Sigmoid colon (tissue), 6 donors: ENCODE measurements at regions not wholly inside any gene's neighbourhood (a gene's known extent, or its start where the extent isn't known, plus 50 kb on each side); places are given as distances from the start of the nearest gene placed in this dataset.
"Not testable (repeated sequence)": the region's sequence is repeated elsewhere in the genome, so short reads cannot be mapped to it uniquely, and the experiment has no call there.

Experiments used
- DNase-seq: peaks from one replicate; pipeline ENCODE4 v3.0.0-alpha.2; 2019
- H3K27ac ChIP-seq, 4 donors: fragments of 200-600 bp; sonication (generic); one replicate each; pipeline ENCODE4 v1.5.1; 2016 to 2019; ENCODE audit warnings: mild to moderate bottlenecking in 1 of 4
- H3K27me3 ChIP-seq, 3 donors: fragments of 200-600 bp; sonication (generic); one replicate each; pipeline ENCODE4 v1.5.1; 2019; ENCODE audit warnings: mild to moderate bottlenecking in 1 of 3
- H3K36me3 ChIP-seq, 4 donors: fragments of 200-600 bp; sonication (generic); one replicate each; pipeline ENCODE4 v1.5.1; 2016 to 2019
- H3K4me1 ChIP-seq, 4 donors: fragments of 200-600 bp; sonication (generic); one replicate each; pipeline ENCODE4 v1.5.1; 2017 to 2019
- H3K4me3 ChIP-seq, 4 donors: fragments of 200-600 bp; sonication (generic); one replicate each; pipeline ENCODE4 v1.5.1; 2017 to 2019; ENCODE audit warnings: mild to moderate bottlenecking in 2 of 4, moderate library complexity in 1 of 4
- H3K9me3 ChIP-seq, 4 donors: fragments of 200-600 bp in 3 of 4; sonication (generic) in 3 of 4; one replicate each; pipeline versions ENCODE4 v1.5.1 to v1.6.1; 2013 to 2019
- CTCF ChIP-seq, 4 experiments: fragments of 450-650 bp in 3 of 4; fragments of 200-600 bp in 1 of 4; IDR thresholded peaks; one replicate each; pipeline ENCODE4 v1.5.1; 2016 to 2019; ENCODE audit warnings: antibody characterized with exemption in 4 of 4, mild to moderate bottlenecking in 3 of 4, moderate library complexity in 2 of 4
- EP300 ChIP-seq, 4 donors: sonication (generic); formaldehyde crosslinking; IDR thresholded peaks; one replicate each; pipeline ENCODE4 v1.6.1; 2017; ENCODE audit warnings: antibody characterized with exemption in 4 of 4
- POLR2A ChIP-seq, 2 donors: fragments of 450-650 bp; IDR thresholded peaks; one replicate each; pipeline ENCODE4 v1.6.1; 2016; ENCODE audit warnings: antibody characterized with exemption in 2 of 2, mild to moderate bottlenecking in 2 of 2, moderate library complexity in 2 of 2
- POLR2AphosphoS5 ChIP-seq, 4 donors: sonication (generic); formaldehyde crosslinking; IDR thresholded peaks; one replicate each; pipeline ENCODE4 v1.6.1; 2017; ENCODE audit warnings: antibody characterized with exemption in 4 of 4
- WGBS, 2 donors: extraction: QIAGEN DNeasy Blood & Tissue Kit; methylation state at CpG; one replicate each; pipeline ENCODE4 v1.1.7; 2013; 5-methylcytosine and 5-hydroxymethylcytosine counted together
- intact Hi-C: fragments of 100-400 bp; cut with DNase I; formaldehyde crosslinking; loops from one replicate; pipeline ENCODE4 v1.15.1; 2023
- donor health status: healthy with polysubstance abuse.
- donor health status: healthy.

DNA sequence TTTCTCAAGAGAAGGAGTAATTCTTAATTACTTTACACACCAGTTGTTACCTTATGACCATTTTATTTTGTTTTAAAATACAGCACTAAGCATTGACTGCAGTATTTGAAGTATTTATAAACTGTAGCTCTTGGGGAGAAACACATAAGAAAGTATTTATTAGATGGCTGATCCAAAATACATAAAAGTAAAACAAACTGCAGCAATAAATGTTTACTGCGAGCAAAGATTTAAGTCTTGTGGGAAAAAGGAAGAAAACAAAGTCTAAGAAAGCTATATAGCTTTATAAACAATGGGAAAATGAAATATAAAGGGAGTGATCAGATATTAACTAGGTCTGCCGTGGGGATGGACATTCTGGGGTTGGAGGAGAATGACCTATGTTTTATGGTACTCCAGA lies 347.2 kb upstream of the ZC3H15 start:
- WGBS, 2 donors = 79 to 85% methylated on average over 2 of the region's 2 CpGs
- intact Hi-C loops = no loop called here
- TF ChIP-seq CTCF (IDR thresholded peaks at IDR 0.05) = no peak
- no peak for TF ChIP-seq POLR2A (IDR thresholded peaks at IDR 0.05)
- no peak for TF ChIP-seq POLR2AphosphoS5 (IDR thresholded peaks at IDR 0.05)

DNA sequence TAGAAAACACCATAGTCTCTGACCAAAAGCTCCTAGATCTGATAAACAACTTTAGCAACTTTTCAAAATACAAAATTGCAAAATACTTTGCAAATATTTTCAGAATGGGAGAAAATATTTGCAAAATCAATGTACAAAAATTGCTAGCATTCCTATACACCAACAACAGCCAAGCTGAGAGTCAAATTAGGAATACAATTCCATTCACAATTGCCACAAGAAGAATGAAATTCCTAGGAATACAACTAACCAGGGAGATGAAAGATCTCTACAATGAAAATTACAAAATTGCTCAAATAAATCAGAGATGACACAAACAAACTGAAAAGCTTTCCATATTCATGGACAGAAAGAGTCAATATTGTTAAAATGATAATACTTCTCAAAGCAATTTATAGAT lies 327.0 kb upstream of the ZC3H15 start:
- intact Hi-C loops = no loop called here
- H3K9me3 ChIP-seq = peaks cover 0 to 7% (median 2%) of the 10 kb centered on the region in 4 donors

More for the DNA sequence above, 347.2 kb upstream of the ZC3H15 start:
- H3K9me3 ChIP-seq = no peaks in the 10 kb centered on the region
- peaks cover 0 to 21% (median 12%) of the 10 kb centered on the region in 4 donors for H3K4me1 ChIP-seq
- no peak overlapping the region for H3K4me3 ChIP-seq
- no peak overlapping the region for H3K27ac ChIP-seq
- no peaks in the 10 kb centered on the region for H3K36me3 ChIP-seq
- DNase-seq = no peak
- no peaks in the 10 kb centered on the region for H3K27me3 ChIP-seq

GRCh38 chr2:186164325-186164724 lies 321.7 kb upstream of the ZC3H15 start:
- H3K27me3 ChIP-seq = no peaks in the 10 kb centered on the region
- no peaks in the 10 kb centered on the region for H3K36me3 ChIP-seq
- TF ChIP-seq POLR2AphosphoS5 (IDR thresholded peaks at IDR 0.05) (no peak), EP300 (IDR thresholded peaks at IDR 0.05) (no peak), POLR2A (IDR thresholded peaks at IDR 0.05) (no peak), CTCF (IDR thresholded peaks at IDR 0.05) (no peak)
- no peak overlapping the region for H3K4me3 ChIP-seq
- WGBS, 2 donors = 94 to 95% methylated on average over 2 of the region's 2 CpGs
- DNase-seq = no peak
- no peaks in the 10 kb centered on the region for H3K9me3 ChIP-seq
- intact Hi-C loops = no loop called here
- no peaks in the 10 kb centered on the region for H3K4me1 ChIP-seq
- no peak overlapping the region for H3K27ac ChIP-seq

More for the DNA sequence above, 327.0 kb upstream of the ZC3H15 start:
- H3K4me3 ChIP-seq = no peak overlapping the region
- no peaks in the 10 kb centered on the region for H3K4me1 ChIP-seq
- H3K27me3 ChIP-seq = no peaks in the 10 kb centered on the region
- no peak for DNase-seq
- no peak overlapping the region for H3K27ac ChIP-seq
- TF ChIP-seq CTCF (IDR thresholded peaks at IDR 0.05) = no peak
- TF ChIP-seq EP300 (IDR thresholded peaks at IDR 0.05) = no peak
- TF ChIP-seq POLR2AphosphoS5 (IDR thresholded peaks at IDR 0.05) = no peak
- TF ChIP-seq POLR2A (IDR thresholded peaks at IDR 0.05) = no peak
- H3K36me3 ChIP-seq = no peaks in the 10 kb centered on the region

GRCh38 chr2:186170693-186171092 lies 315.4 kb upstream of the ZC3H15 start:
- Histone ChIP-seq H3K4me3 (no peak overlapping the region), H3K4me1 (no peaks in the 10 kb centered on the region), H3K9me3 (no peaks in the 10 kb centered on the region), H3K36me3 (no peaks in the 10 kb centered on the region), H3K27me3 (no peaks in the 10 kb centered on the region), H3K27ac (no peak overlapping the region)
- TF ChIP-seq EP300 (IDR thresholded peaks at IDR 0.05) (no peak), POLR2AphosphoS5 (IDR thresholded peaks at IDR 0.05) (no peak), CTCF (IDR thresholded peaks at IDR 0.05) (no peak), POLR2A (IDR thresholded peaks at IDR 0.05) (no peak)
- intact Hi-C loops = no loop called here
- DNase-seq = no peak
- 94% methylated on average over 1 of the region's 1 CpG for WGBS, 2 donors

DNA sequence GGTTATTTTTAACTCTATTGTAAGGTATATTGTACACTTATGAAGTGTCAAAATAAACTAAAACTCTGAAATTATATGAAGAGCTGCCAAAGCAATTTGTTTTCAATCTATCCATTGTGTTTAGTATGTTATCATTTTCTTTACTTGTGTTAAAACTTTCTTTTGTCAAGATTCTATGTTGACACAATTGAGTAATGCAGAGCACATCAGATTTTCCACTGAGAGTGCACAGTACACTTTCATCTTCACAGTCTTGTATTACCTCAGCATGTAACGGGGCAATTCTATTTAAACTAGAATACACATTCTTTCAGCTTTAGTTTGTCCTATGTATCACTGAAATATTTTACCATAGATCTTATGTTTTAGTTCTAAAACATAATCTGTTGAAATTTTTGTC lies 304.4 kb upstream of the ZC3H15 start:
- intact Hi-C loops = no loop called here
- H3K27ac ChIP-seq = no peak overlapping the region
- 87 to 92% methylated on average over 1 of the region's 1 CpG for WGBS, 2 donors
- no peak for DNase-seq
- H3K27me3 ChIP-seq = no peaks in the 10 kb centered on the region
- no peak overlapping the region for H3K4me3 ChIP-seq
- TF ChIP-seq EP300 (IDR thresholded peaks at IDR 0.05) (no peak), CTCF (IDR thresholded peaks at IDR 0.05) (no peak), POLR2AphosphoS5 (IDR thresholded peaks at IDR 0.05) (no peak), POLR2A (IDR thresholded peaks at IDR 0.05) (no peak)
- H3K9me3 ChIP-seq = no peaks in the 10 kb centered on the region
- peaks cover 0 to 17% (median 11%) of the 10 kb centered on the region in 4 donors for H3K4me1 ChIP-seq
- no peaks in the 10 kb centered on the region for H3K36me3 ChIP-seq

DNA sequence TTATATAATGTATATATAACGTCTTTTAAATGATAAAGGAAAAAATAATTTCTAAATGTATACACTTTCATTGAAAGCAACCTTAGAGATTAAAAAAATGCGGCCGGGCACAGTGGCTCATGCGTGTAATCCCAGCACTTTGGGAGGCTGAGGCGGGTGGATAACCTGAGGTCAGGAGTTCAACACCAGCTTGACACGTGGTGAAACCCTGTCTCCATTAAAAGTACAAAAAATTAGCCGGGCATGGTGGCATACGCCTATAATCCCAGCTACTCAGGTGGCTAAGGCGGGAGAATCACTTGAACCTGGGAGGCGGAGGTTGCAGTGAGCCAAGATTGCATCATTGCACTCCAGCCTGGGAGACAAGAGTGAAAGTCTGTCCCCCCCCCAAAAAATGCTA lies 303.7 kb upstream of the ZC3H15 start:
- H3K36me3 ChIP-seq, H3K27me3 ChIP-seq, intact Hi-C loops, H3K27ac ChIP-seq, H3K9me3 ChIP-seq, DNase-seq, H3K4me3 ChIP-seq: not testable (repeated sequence)
- 91 to 93% methylated on average over 10 of the region's 10 CpGs for WGBS, 2 donors
- peaks cover 0 to 17% (median 11%) of the 10 kb centered on the region in 4 donors for H3K4me1 ChIP-seq
